B cell (primary cell): ENCODE measurements at regions not wholly inside any gene's neighbourhood (a gene's known extent, or its start where the extent isn't known, plus 50 kb on each side); places are given as distances from the start of the nearest gene placed in this dataset.

ENCODE experiments used
- ATAC-seq: fragments of 200-7000 bp; cut with Tn5 transposase; one replicate; pipeline ENCODE4 v1.10.0; 2021; ENCODE audit warnings: low read depth, mild to moderate bottlenecking, moderate number of reproducible peaks, moderate library complexity
- CTCF ChIA-PET: fragments of 350-600 bp; sonication (Branson Sonifier 250); formaldehyde crosslinking; loops from one replicate; lab custom pipeline; 2021; ENCODE audit warnings: antibody characterized with exemption, inconsistent platforms; lab: Charles Lee
- POLR2A ChIA-PET: fragments of 350-600 bp; sonication (Branson Sonifier 250); formaldehyde crosslinking; loops from one replicate; lab custom pipeline; 2021; ENCODE audit warnings: antibody characterized with exemption; lab: Charles Lee
- DNase-seq: peaks from one replicate; pipeline ENCODE4 v3.0.0; 2013
- H2AFZ ChIP-seq: 2 replicates; pipeline ENCODE4 v1.6.1; 2012; ENCODE audit warnings: mild to moderate bottlenecking, low read depth, low read length; ENCODE audit not compliant: insufficient read depth, poor library complexity, severe bottlenecking
- H3K27ac ChIP-seq, 2 donors: 1 replicate in 1 of 2; 2 replicates in 1 of 2; pipeline ENCODE4 v1.5.1; 2012 to 2013; ENCODE audit warnings: low read length in 2 of 2, mild to moderate bottlenecking in 2 of 2, moderate library complexity in 1 of 2
- H3K27me3 ChIP-seq, 4 experiments: fragments of 200-600 bp in 1 of 4; sonication (generic) in 1 of 4; replicated peaks in 1 of 4; 1 replicate in 2 of 4; 2 replicates in 2 of 4; pipeline versions ENCODE4 v1.6.1 to v1.7.0; 2013 to 2016; ENCODE audit warnings: low read length in 3 of 4, mild to moderate bottlenecking in 2 of 4, mixed read lengths in 1 of 4, moderate library complexity in 1 of 4; ENCODE audit not compliant: insufficient read depth in 4 of 4, control insufficient read depth in 3 of 4; ENCODE audit errors: control extremely low read depth in 1 of 4
- H3K36me3 ChIP-seq, 2 experiments: replicated peaks in 1 of 2; 1 replicate in 1 of 2; 2 replicates in 1 of 2; pipeline versions ENCODE4 v1.6.1 to v1.7.1; 2013; ENCODE audit warnings: low read length in 1 of 2; ENCODE audit not compliant: insufficient read depth in 2 of 2, control insufficient read depth in 1 of 2; ENCODE audit errors: control extremely low read depth in 1 of 2, extremely low read depth in 1 of 2
- H3K4me1 ChIP-seq, 2 donors: fragments of 200-600 bp in 1 of 2; sonication (generic) in 1 of 2; 1 replicate in 1 of 2; 2 replicates in 1 of 2; pipeline versions ENCODE4 v1.5.1 to v1.6.1; 2013 to 2017; ENCODE audit warnings: low read length in 2 of 2; ENCODE audit not compliant: control insufficient read depth in 2 of 2, insufficient read depth in 2 of 2
- H3K4me2 ChIP-seq: replicated peaks from 2 replicates; pipeline ENCODE3; 2012; ENCODE audit warnings: mild to moderate bottlenecking, low read depth, low read length; ENCODE audit not compliant: poor library complexity, severe bottlenecking
- H3K4me3 ChIP-seq, 5 experiments: fragments of 200-600 bp in 1 of 5; sonication (generic) in 1 of 5; 1 replicate in 3 of 5; 2 replicates in 2 of 5; pipeline versions ENCODE4 v1.5.1 to v1.7.0; 2011 to 2016; ENCODE audit warnings: low read length in 4 of 5, mild to moderate bottlenecking in 4 of 5, low read depth in 2 of 5, control low read depth in 1 of 5, moderate library complexity in 1 of 5; ENCODE audit not compliant: insufficient read depth in 1 of 5; ENCODE audit errors: control extremely low read depth in 1 of 5, extremely low read depth in 1 of 5
- H3K79me2 ChIP-seq: fragments of 200-600 bp; sonication (generic); one replicate; pipeline ENCODE4 v1.6.0; 2016; ENCODE audit warnings: low read length; ENCODE audit not compliant: control insufficient read depth, insufficient read depth
- H3K9ac ChIP-seq: fragments of 200-600 bp; sonication (generic); 2 replicates; pipeline ENCODE4 v1.6.1; 2017; ENCODE audit warnings: mild to moderate bottlenecking, low read length, moderate library complexity
- H3K9me3 ChIP-seq, 3 donors: one replicate each; pipeline versions ENCODE4 v1.6.1 to v1.7.1; 2013; ENCODE audit warnings: low read length in 2 of 3; ENCODE audit not compliant: control insufficient read depth in 2 of 3, insufficient read depth in 1 of 3; ENCODE audit errors: control extremely low read depth in 1 of 3
- H4K20me1 ChIP-seq: 2 replicates; pipeline ENCODE4 v1.6.0; 2012; ENCODE audit warnings: mild to moderate bottlenecking, low read length; ENCODE audit not compliant: insufficient read depth, control insufficient read depth, poor library complexity, severe bottlenecking
- H3K27ac Mint-ChIP-seq: one replicate; pipeline ENCODE4 v1.8.0; 2021; ENCODE audit warnings: mixed read lengths
- H3K27me3 Mint-ChIP-seq: one replicate; pipeline ENCODE4 v1.8.0; 2021; ENCODE audit warnings: mixed read lengths
- H3K4me1 Mint-ChIP-seq: one replicate; pipeline ENCODE4 v1.8.0; 2021; ENCODE audit warnings: mixed read lengths
- H3K4me3 Mint-ChIP-seq: one replicate; pipeline ENCODE4 v1.8.0; 2021; ENCODE audit warnings: mixed read lengths
- H3K9me3 Mint-ChIP-seq: one replicate; pipeline ENCODE4 v1.8.0; 2022; ENCODE audit warnings: mixed read lengths; ENCODE audit not compliant: insufficient read depth
- EZH2 ChIP-seq: IDR thresholded peaks from 2 replicates; pipeline ENCODE4 v1.6.1; 2012; ENCODE audit warnings: borderline replicate concordance, low read depth, mild to moderate bottlenecking, moderate library complexity, low read length; ENCODE audit not compliant: insufficient read depth, poor library complexity, severe bottlenecking
- WGBS: methylation state at CpG from one replicate; pipeline ENCODE4 v1.1.5; 2013; ENCODE audit warnings: missing lambda C conversion rate; ENCODE audit not compliant: insufficient coverage; 5-methylcytosine and 5-hydroxymethylcytosine counted together
- intact Hi-C: fragments of 100-400 bp; cut with micrococcal nuclease; formaldehyde crosslinking; loops from one replicate; pipeline ENCODE4 v1.10.0; 2022
- TF ChIP-seq, protein P1 (sequence below): fragments of 200-600 bp; IDR thresholded peaks from one replicate; pipeline ENCODE4 v1.8.0; 2022; ENCODE audit warnings: antibody characterized with exemption, mild to moderate bottlenecking

DNA sequence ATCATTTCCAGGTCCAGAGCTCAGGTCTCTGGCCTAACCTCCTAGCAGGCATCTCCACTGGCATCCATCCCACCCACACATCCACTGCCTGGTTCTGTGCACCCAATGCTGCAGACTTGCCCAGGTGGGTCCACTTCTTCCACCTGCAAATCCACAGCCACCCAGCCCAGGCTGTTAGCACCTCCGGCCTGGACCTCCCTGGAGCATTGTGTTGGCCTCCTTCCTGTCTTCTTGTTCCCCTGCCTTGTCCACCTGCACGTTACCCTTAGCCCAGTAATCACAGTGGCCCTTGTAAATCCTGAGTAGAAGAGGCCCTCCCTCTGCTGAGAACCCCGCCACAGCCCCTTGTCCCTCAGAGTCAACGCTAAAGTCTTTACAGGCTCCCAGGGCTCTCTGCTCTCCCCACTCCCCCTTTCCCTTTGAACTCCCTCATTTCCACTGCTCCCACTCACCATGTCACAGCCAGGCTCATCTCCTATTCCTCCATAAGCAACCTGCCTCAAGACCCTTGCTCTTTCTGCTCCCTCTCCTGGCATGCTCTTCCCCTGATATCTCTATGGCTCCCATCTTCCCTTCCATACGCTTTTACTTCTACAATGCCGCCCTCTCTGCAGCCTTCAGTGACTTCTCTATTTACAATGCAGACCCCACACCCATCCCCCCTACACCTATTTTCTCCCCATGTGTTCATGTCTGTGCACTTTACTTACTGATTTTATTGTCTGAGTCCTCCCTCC lies 288.8 kb downstream of the FOXL1 start:
- no peak overlapping the region for H3K27ac ChIP-seq
- POLR2A ChIA-PET, result no interaction called here
- Mint-ChIP-seq H3K4me3 (no peak overlapping the region), H3K4me1 (no peaks in the 10 kb centered on the region), H3K27ac (no peak overlapping the region), H3K9me3 (peaks cover 5% of the 10 kb centered on the region), H3K27me3 (no peaks in the 10 kb centered on the region)
- CTCF ChIA-PET, result no interaction called here
- H3K79me2 ChIP-seq, result no peaks in the 10 kb centered on the region
- no peaks in the 10 kb centered on the region for H3K4me1 ChIP-seq
- DNase-seq (no peak), ATAC-seq (no peak)
- peaks cover 0 to 14% (median 0%) of the 10 kb centered on the region in 3 donors for H3K9me3 ChIP-seq
- no peaks in the 10 kb centered on the region for H4K20me1 ChIP-seq
- no peak overlapping the region for H3K9ac ChIP-seq
- 91% methylated on average over 6 of the region's 6 CpGs for WGBS
- H3K27me3 ChIP-seq, result no peaks in the 10 kb centered on the region
- no peak overlapping the region for H2AFZ ChIP-seq
- intact Hi-C loops, result no loop called here
- no peak overlapping the region for H3K4me2 ChIP-seq
- no peak overlapping the region for H3K4me3 ChIP-seq
- no peaks in the 10 kb centered on the region for H3K36me3 ChIP-seq
- TF ChIP-seq EZH2, result no peak
- TF ChIP-seq, protein P1, sequence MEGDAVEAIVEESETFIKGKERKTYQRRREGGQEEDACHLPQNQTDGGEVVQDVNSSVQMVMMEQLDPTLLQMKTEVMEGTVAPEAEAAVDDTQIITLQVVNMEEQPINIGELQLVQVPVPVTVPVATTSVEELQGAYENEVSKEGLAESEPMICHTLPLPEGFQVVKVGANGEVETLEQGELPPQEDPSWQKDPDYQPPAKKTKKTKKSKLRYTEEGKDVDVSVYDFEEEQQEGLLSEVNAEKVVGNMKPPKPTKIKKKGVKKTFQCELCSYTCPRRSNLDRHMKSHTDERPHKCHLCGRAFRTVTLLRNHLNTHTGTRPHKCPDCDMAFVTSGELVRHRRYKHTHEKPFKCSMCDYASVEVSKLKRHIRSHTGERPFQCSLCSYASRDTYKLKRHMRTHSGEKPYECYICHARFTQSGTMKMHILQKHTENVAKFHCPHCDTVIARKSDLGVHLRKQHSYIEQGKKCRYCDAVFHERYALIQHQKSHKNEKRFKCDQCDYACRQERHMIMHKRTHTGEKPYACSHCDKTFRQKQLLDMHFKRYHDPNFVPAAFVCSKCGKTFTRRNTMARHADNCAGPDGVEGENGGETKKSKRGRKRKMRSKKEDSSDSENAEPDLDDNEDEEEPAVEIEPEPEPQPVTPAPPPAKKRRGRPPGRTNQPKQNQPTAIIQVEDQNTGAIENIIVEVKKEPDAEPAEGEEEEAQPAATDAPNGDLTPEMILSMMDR, result no peak

- H3K27ac ChIP-seq, result no peak overlapping the region
- Mint-ChIP-seq H3K4me1 (no peaks in the 10 kb centered on the region), H3K27me3 (no peaks in the 10 kb centered on the region), H3K4me3 (no peak overlapping the region), H3K27ac (no peak overlapping the region), H3K9me3 (peaks cover 5% of the 10 kb centered on the region)
- peaks cover 0 to 21% (median 0%) of the 10 kb centered on the region in 3 donors for H3K9me3 ChIP-seq
- no peak overlapping the region for H3K4me2 ChIP-seq
- no peak for TF ChIP-seq EZH2
- TF ChIP-seq, protein P1, result no peak
- ChIA-PET CTCF (no interaction called here), POLR2A (no interaction called here)
- no peaks in the 10 kb centered on the region for H4K20me1 ChIP-seq
- DNase-seq, result no peak
- H3K27me3 ChIP-seq, result no peaks in the 10 kb centered on the region
- H2AFZ ChIP-seq, result no peak overlapping the region
- no peak overlapping the region for H3K9ac ChIP-seq
- H3K36me3 ChIP-seq, result no peaks in the 10 kb centered on the region
- H3K4me3 ChIP-seq, result no peak overlapping the region
- no peaks in the 10 kb centered on the region for H3K79me2 ChIP-seq
- WGBS, result 94% methylated on average over 6 of the region's 12 CpGs
- H3K4me1 ChIP-seq, result no peaks in the 10 kb centered on the region
- ATAC-seq, result no peak
- intact Hi-C loops, result no loop called here
Measured at GRCh38 chr16:86868070-86868469, 289.7 kb downstream of the FOXL1 start.
